Left ventricle myocardium inferior (tissue), 1 donor: ENCODE measurements at regions not wholly inside any gene's neighbourhood (a gene's known extent, or its start where the extent isn't known, plus 50 kb on each side); places are given as distances from the start of the nearest gene placed in this dataset.

Experiments
- DNase-seq: peaks from one replicate; pipeline ENCODE4 v3.0.0-alpha.2; 2020
- H3K27ac ChIP-seq: fragments of 200-600 bp; replicated peaks from 2 replicates; pipeline ENCODE4 v1.8.0; 2021
- H3K27me3 ChIP-seq: fragments of 200-600 bp; 2 replicates; pipeline ENCODE4 v1.8.0; 2021; ENCODE audit warnings: low read depth
- H3K36me3 ChIP-seq: fragments of 200-600 bp; 2 replicates; pipeline ENCODE4 v1.8.0; 2021
- H3K4me1 ChIP-seq: fragments of 200-600 bp; 2 replicates; pipeline ENCODE4 v1.8.0; 2021
- H3K4me3 ChIP-seq: fragments of 200-600 bp; 2 replicates; pipeline ENCODE4 v1.8.0; 2021; ENCODE audit warnings: mild to moderate bottlenecking, moderate library complexity
- H3K9me3 ChIP-seq: fragments of 200-600 bp; replicated peaks from 2 replicates; pipeline ENCODE4 v1.8.0; 2021
- CTCF ChIP-seq: fragments of 200-600 bp; IDR thresholded peaks from 2 replicates; pipeline ENCODE4 v1.8.0; 2021; ENCODE audit warnings: antibody characterized with exemption, mild to moderate bottlenecking, borderline replicate concordance
- intact Hi-C: fragments of 100-400 bp; cut with micrococcal nuclease; formaldehyde crosslinking; loops from one replicate; pipeline ENCODE4 v1.11.0; 2022
- donor health status: DM: no; HTN: yes; CAD: no; lungs with severe emphysema.

DNA sequence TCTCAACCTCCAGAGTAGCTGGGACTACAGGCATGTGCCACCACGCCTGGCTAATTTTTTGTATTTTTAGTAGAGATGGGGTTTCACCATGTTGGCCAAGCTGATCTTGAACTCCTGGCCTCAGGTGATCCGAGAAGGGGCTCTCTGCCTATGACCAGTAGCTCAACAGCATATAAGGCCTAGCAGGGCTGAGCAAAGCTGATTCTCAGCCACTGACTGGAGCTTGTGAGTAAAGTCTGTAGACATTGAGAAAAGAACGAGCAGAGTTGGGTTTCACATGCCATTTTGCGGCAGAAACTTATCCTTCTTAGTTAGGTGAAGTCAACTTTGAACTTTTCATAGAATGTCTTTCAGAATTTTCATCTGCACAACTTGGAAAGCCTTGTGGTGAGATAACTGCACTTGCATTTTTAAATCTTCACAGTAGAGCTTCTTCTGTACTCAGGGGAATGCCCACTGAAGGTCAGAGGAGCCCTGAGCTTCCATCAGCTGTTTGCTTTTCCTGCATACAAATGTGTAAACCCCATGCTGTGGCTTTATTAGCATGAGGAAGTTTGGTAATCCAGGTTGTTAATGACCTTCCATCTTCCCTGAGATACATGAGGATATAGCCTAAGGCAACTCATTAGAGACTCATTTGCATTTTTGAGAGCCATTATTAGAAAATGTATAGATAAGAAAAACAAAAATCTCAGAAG lies 602.4 kb downstream of the METTL4 start:
- H3K27ac ChIP-seq: no peak overlapping the region
- no peaks in the 10 kb centered on the region for H3K9me3 ChIP-seq
- intact Hi-C loops: no loop called here
- no peaks in the 10 kb centered on the region for H3K27me3 ChIP-seq
- no peak for DNase-seq
- H3K36me3 ChIP-seq: no peaks in the 10 kb centered on the region
- H3K4me1 ChIP-seq: no peaks in the 10 kb centered on the region
- no peak overlapping the region for H3K4me3 ChIP-seq
- TF ChIP-seq CTCF: no peak

GRCh38 chr18:1976484-1976883 lies 594.8 kb downstream of the METTL4 start:
- H3K36me3 ChIP-seq: no peaks in the 10 kb centered on the region
- no peak overlapping the region for H3K4me3 ChIP-seq
- no peaks in the 10 kb centered on the region for H3K27me3 ChIP-seq
- no peak overlapping the region for H3K27ac ChIP-seq
- H3K9me3 ChIP-seq: peaks cover 17% of the 10 kb centered on the region
- TF ChIP-seq CTCF: no peak
- H3K4me1 ChIP-seq: no peaks in the 10 kb centered on the region
- DNase-seq: no peak
- intact Hi-C loops: no loop called here

GRCh38 chr18:1982056-1982455 lies 589.2 kb downstream of the METTL4 start:
- Histone ChIP-seq H3K27ac (no peak overlapping the region), H3K4me1 (no peaks in the 10 kb centered on the region), H3K4me3 (no peak overlapping the region), H3K36me3 (no peaks in the 10 kb centered on the region), H3K9me3 (peaks cover 17% of the 10 kb centered on the region), H3K27me3 (no peaks in the 10 kb centered on the region)
- TF ChIP-seq CTCF: no peak
- intact Hi-C loops: no loop called here
- DNase-seq: no peak

GRCh38 chr18:1983746-1984515 lies 587.4 kb downstream of the METTL4 start:
- intact Hi-C loops: no loop called here
- TF ChIP-seq CTCF: no peak
- no peaks in the 10 kb centered on the region for H3K4me1 ChIP-seq

DNA sequence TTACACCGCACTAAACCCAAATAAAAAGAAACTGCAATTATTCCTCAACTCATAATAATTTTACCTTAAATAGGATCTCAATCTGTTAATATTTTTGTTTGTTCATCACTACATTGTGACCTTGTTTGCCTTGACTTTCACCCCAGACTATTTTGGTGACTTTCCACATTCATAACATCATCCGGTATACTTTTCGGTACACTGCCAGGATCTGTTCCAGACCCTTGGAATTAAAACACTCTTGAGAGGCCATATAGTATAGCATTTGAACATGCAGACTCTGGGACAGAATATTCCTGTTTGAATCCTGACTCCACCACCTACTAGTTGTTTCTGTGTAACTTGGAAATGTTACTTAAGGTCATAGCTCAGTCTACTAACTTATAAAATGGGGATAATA lies 577.4 kb downstream of the METTL4 start:
- intact Hi-C loops: no loop called here
- no peak for TF ChIP-seq CTCF

More at GRCh38 chr18:1983746-1984515, 587.4 kb downstream of the METTL4 start:
- no peak for DNase-seq
- Histone ChIP-seq H3K4me3 (no peak overlapping the region), H3K27me3 (no peaks in the 10 kb centered on the region), H3K36me3 (no peaks in the 10 kb centered on the region), H3K27ac (no peak overlapping the region), H3K9me3 (peaks cover 17% of the 10 kb centered on the region)

More for the DNA sequence above, 577.4 kb downstream of the METTL4 start:
- DNase-seq: no peak
- Histone ChIP-seq H3K27me3 (no peaks in the 10 kb centered on the region), H3K9me3 (no peaks in the 10 kb centered on the region), H3K36me3 (no peaks in the 10 kb centered on the region), H3K4me1 (no peaks in the 10 kb centered on the region), H3K4me3 (no peak overlapping the region), H3K27ac (no peak overlapping the region)
